Right lobe of liver (tissue), 4 donors: ENCODE measurements at regions not wholly inside any gene's neighbourhood (a gene's known extent, or its start where the extent isn't known, plus 50 kb on each side); places are given as distances from the start of the nearest gene placed in this dataset.

ENCODE experiments used
- CTCF ChIP-seq, 4 donors: fragments of 200-600 bp in 3 of 4; fragments of 450-650 bp in 1 of 4; IDR thresholded peaks; one replicate each; pipeline versions ENCODE4 v1.5.1 to v1.8.0; 2016 to 2022; ENCODE audit warnings: antibody characterized with exemption in 4 of 4, mild to moderate bottlenecking in 2 of 4
- POLR2A ChIP-seq: fragments of 450-650 bp; IDR thresholded peaks from one replicate; pipeline ENCODE4 v1.6.1; 2017; ENCODE audit warnings: antibody characterized with exemption, mild to moderate bottlenecking
- donor health status: DM: no; HTN: no; CAD: no.
- donor health status: DM: no; HTN: no; CAD: no.
- donor health status: DM: no; HTN: yes; CAD: no.

- TF ChIP-seq POLR2A (no peak), CTCF (IDR thresholded peaks at IDR 0.05) (peak in 3 of 4 donors; percentile 22 to 34 (median 25))
Observed at GRCh38 chr18:33900638-33901037, 322.6 kb downstream of the ASXL3 start.
